ENCODE measurements at regions not wholly inside any gene's neighbourhood (a gene's known extent, or its start where the extent isn't known, plus 50 kb on each side); places are given as distances from the start of the nearest gene placed in this dataset.

DNA sequence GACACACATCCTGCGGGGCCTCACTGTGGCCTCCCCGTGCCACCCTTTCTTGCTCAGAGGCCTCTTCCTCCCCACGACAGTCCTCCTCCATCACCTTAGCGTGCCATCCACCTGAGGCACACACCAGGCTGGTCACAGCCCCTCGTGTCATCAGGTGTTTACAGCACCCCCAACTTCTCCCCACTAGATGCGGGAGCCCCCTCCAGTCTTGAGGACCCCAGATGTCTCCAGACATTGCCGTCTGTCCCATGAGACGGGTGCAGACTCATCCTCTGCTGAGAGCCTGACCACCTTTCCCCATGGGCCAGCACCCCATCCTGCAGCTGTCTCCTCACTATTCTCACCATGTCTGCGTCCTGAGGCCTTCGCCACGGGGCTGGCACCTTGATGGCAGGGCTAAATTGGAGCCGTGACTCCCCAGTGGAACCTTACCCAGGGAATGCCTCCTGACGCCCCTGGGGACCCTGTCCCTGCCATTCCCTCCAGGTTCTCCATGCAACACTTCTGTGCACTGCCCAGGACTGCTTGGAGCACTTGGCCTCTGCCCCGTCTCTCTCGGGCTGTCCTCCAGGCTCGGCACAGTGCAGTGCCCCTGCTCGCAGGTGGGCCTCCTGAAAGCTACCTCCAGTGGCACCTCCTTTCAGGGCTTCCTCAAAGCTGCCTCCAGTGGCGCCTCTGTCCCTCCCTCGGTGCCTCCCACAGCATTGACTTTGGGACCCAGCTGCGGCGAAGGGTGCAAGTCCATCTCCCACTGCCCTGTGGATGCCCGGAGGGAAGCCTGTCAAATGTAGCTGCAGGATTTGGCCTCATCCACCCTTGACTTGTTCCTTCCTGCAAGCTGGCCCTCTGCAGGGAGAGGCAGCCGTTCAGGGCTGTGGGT lies 1386.8 kb downstream of the BRD1 start:
- H3K79me2 ChIP-seq (ENCODE audit: insufficient read depth, low read length), result no peaks in the 10 kb centered on the region
- H3K27me3 ChIP-seq (ENCODE audit: control insufficient read depth in 1 of 2, insufficient read depth in 2 of 2, low read length in 2 of 2), result peaks cover 16 to 57% of the 10 kb centered on the region in 2 experiments
- no peak overlapping the region for H3K27ac ChIP-seq (ENCODE audit: extremely low read length, insufficient read depth, low read length)
- in situ Hi-C loops (cut with HindIII; ENCODE audit: extremely low pct_ligation_motif_present, low pct_unique_long_range_greater_than_20kb), result no loop called here
- H3K9ac ChIP-seq (ENCODE audit: insufficient read depth, low read depth, low read length), result no peak overlapping the region
- H4K20me1 ChIP-seq (ENCODE audit: insufficient read depth, low read length), result no peaks in the 10 kb centered on the region
- no peak overlapping the region for H3K4me3 ChIP-seq (replicated peaks in 1 of 3; ENCODE audit: insufficient read depth in 1 of 3, low read depth in 2 of 3, low read length in 3 of 3)
- no TSS peak for BruUV-seq (replicated peaks)
- TF ChIP-seq MAFK (conservative IDR thresholded peaks at IDR 0.05 in 1 of 2, IDR thresholded peaks at IDR 0.05 in 1 of 2; ENCODE audit: low read length in 2 of 2), result no peak
- no peak for TF ChIP-seq HNRNPLL (IDR thresholded peaks at IDR 0.05; ENCODE audit: low read depth, low read length, poor library complexity, severe bottlenecking)
- no peak for TF ChIP-seq ZNF614 (CRISPR knock-in tag; IDR thresholded peaks at IDR 0.05; ENCODE audit: borderline replicate concordance)
- no peak for TF ChIP-seq ZNF737 (CRISPR knock-in tag; IDR thresholded peaks at IDR 0.05; ENCODE audit: borderline replicate concordance)
- no peak for TF ChIP-seq ZNF850 (CRISPR knock-in tag; conservative IDR thresholded peaks at IDR 0.05)
- ChIA-PET POLR2A (no interaction called here), CTCF (ENCODE audit: low intra/inter-chr PET ratio, low total read pairs) (no interaction called here)
- 6% methylated on average over 9 of the region's 23 CpGs for WGBS (ENCODE audit: low lambda C conversion rate)
- no peak overlapping the region for H3K4me2 ChIP-seq (ENCODE audit: low read depth, low read length)
- intact Hi-C loops (cut with micrococcal nuclease; ENCODE audit: unreplicated experiment), result no loop called here
- ATAC-seq (no peak), FAIRE-seq (no peak), DNase-seq (ENCODE audit: low spot score) (no peak)
- no peak overlapping the region for H2AFZ ChIP-seq (ENCODE audit: low read length)
- H3K4me1 ChIP-seq (ENCODE audit: insufficient read depth, low read length), result no peaks in the 10 kb centered on the region
- H3K36me3 ChIP-seq (replicated peaks in 1 of 2; ENCODE audit: control insufficient read depth in 1 of 2, insufficient read depth in 2 of 2, low read length in 2 of 2), result no peaks in the 10 kb centered on the region
- no peaks in the 10 kb centered on the region for H3K9me3 ChIP-seq (ENCODE audit: low read length)

DNA sequence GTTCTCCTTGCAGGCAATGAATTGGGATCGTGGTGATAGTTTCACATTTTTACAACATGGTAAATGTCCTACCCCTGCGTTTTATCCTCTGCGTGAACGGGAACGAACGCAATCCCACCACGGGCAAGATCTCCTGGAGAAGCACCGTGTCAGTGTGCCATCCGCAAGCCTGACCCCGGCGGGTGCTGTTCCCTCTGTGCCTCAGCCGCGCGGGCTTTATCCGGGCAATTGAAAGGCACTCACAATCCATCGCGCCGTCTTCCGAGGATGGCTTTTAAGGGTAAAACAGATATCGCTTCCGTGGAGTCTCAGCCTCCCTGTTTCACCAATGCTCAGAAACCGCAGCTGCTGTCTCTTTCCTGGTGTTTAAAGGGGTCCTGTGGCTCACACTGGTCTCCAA lies 1387.5 kb downstream of the BRD1 start:
- H3K4me3 ChIP-seq (replicated peaks in 1 of 3; ENCODE audit: insufficient read depth in 1 of 3, low read depth in 2 of 3, low read length in 3 of 3), result no peak overlapping the region
- no peak overlapping the region for H2AFZ ChIP-seq (ENCODE audit: low read length)
- H3K27me3 ChIP-seq (ENCODE audit: control insufficient read depth in 1 of 2, insufficient read depth in 2 of 2, low read length in 2 of 2), result peaks cover 14 to 52% of the 10 kb centered on the region in 2 experiments
- ATAC-seq, result no peak
- no peaks in the 10 kb centered on the region for H3K36me3 ChIP-seq (replicated peaks in 1 of 2; ENCODE audit: control insufficient read depth in 1 of 2, insufficient read depth in 2 of 2, low read length in 2 of 2)
- DNase-seq (ENCODE audit: low spot score), result no peak
- H3K4me1 ChIP-seq (ENCODE audit: insufficient read depth, low read length), result no peaks in the 10 kb centered on the region
- in situ Hi-C loops (cut with HindIII; ENCODE audit: extremely low pct_ligation_motif_present, low pct_unique_long_range_greater_than_20kb) (no loop called here), intact Hi-C loops (cut with micrococcal nuclease; ENCODE audit: unreplicated experiment) (no loop called here)
- no peak overlapping the region for H3K9ac ChIP-seq (ENCODE audit: insufficient read depth, low read depth, low read length)
- CTCF ChIA-PET (ENCODE audit: low intra/inter-chr PET ratio, low total read pairs), result no interaction called here
- no peaks in the 10 kb centered on the region for H3K79me2 ChIP-seq (ENCODE audit: insufficient read depth, low read length)
- no TSS peak for BruUV-seq (replicated peaks)
- H3K9me3 ChIP-seq (ENCODE audit: low read length), result no peaks in the 10 kb centered on the region
- no peaks in the 10 kb centered on the region for H4K20me1 ChIP-seq (ENCODE audit: insufficient read depth, low read length)
- WGBS (ENCODE audit: low lambda C conversion rate), result 64% methylated on average over 17 of the region's 22 CpGs
- POLR2A ChIA-PET, result no interaction called here
- no peak overlapping the region for H3K4me2 ChIP-seq (ENCODE audit: low read depth, low read length)
- FAIRE-seq, result no peak
- H3K27ac ChIP-seq (ENCODE audit: extremely low read length, insufficient read depth, low read length), result no peak overlapping the region
- TF ChIP-seq TRIM24 (CRISPR knock-in tag; IDR thresholded peaks at IDR 0.05), result no peak
- TF ChIP-seq ZNF883 (CRISPR knock-in tag; IDR thresholded peaks at IDR 0.05; ENCODE audit: not compliant biosample characterization), result no peak
- TF ChIP-seq NCOA2 (CRISPR knock-in tag; IDR thresholded peaks at IDR 0.05), result no peak
- TF ChIP-seq ZNF737 (CRISPR knock-in tag; IDR thresholded peaks at IDR 0.05; ENCODE audit: borderline replicate concordance), result no peak
- no peak for TF ChIP-seq HOXA5 (CRISPR knock-in tag; IDR thresholded peaks at IDR 0.05)
- TF ChIP-seq ZNF256 (CRISPR knock-in tag; conservative IDR thresholded peaks at IDR 0.05), result no peak
- TF ChIP-seq, protein P1, sequence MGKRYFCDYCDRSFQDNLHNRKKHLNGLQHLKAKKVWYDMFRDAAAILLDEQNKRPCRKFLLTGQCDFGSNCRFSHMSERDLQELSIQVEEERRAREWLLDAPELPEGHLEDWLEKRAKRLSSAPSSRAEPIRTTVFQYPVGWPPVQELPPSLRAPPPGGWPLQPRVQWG (CRISPR knock-in tag; IDR thresholded peaks at IDR 0.05; ENCODE audit: borderline replicate concordance, low read depth), result no peak
- TF ChIP-seq ZNF44 (CRISPR knock-in tag; IDR thresholded peaks at IDR 0.05), result no peak
- TF ChIP-seq, protein P2, sequence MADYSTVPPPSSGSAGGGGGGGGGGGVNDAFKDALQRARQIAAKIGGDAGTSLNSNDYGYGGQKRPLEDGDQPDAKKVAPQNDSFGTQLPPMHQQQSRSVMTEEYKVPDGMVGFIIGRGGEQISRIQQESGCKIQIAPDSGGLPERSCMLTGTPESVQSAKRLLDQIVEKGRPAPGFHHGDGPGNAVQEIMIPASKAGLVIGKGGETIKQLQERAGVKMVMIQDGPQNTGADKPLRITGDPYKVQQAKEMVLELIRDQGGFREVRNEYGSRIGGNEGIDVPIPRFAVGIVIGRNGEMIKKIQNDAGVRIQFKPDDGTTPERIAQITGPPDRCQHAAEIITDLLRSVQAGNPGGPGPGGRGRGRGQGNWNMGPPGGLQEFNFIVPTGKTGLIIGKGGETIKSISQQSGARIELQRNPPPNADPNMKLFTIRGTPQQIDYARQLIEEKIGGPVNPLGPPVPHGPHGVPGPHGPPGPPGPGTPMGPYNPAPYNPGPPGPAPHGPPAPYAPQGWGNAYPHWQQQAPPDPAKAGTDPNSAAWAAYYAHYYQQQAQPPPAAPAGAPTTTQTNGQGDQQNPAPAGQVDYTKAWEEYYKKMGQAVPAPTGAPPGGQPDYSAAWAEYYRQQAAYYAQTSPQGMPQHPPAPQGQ (CRISPR knock-in tag; IDR thresholded peaks at IDR 0.05; ENCODE audit: borderline replicate concordance), result no peak
- no peak for TF ChIP-seq NCOA5 (CRISPR knock-in tag; IDR thresholded peaks at IDR 0.05)
- no peak for TF ChIP-seq IKZF1 (IDR thresholded peaks at IDR 0.05)
- TF ChIP-seq, protein P3, sequence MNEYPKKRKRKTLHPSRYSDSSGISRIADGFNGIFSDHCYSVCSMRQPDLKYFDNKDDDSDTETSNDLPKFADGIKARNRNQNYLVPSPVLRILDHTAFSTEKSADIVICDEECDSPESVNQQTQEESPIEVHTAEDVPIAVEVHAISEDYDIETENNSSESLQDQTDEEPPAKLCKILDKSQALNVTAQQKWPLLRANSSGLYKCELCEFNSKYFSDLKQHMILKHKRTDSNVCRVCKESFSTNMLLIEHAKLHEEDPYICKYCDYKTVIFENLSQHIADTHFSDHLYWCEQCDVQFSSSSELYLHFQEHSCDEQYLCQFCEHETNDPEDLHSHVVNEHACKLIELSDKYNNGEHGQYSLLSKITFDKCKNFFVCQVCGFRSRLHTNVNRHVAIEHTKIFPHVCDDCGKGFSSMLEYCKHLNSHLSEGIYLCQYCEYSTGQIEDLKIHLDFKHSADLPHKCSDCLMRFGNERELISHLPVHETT (CRISPR knock-in tag; conservative IDR thresholded peaks at IDR 0.05), result no peak

Data from HepG2 (cell line).